HG02884 (cell line): ENCODE measurements at regions not wholly inside any gene's neighbourhood (a gene's known extent, or its start where the extent isn't known, plus 50 kb on each side); places are given as distances from the start of the nearest gene placed in this dataset.

Experiments used
- ATAC-seq: cut with Tn5 transposase; IDR thresholded peaks from one replicate; pipeline ENCODE4 v1.9.1; 2021; ENCODE audit warnings: mild to moderate bottlenecking, moderate library complexity; ENCODE audit not compliant: unreplicated experiment

GRCh38 chr9:108618906-108619550 is 236.8 kb downstream of the ACTL7B start:
- ATAC-seq, result no peak

DNA sequence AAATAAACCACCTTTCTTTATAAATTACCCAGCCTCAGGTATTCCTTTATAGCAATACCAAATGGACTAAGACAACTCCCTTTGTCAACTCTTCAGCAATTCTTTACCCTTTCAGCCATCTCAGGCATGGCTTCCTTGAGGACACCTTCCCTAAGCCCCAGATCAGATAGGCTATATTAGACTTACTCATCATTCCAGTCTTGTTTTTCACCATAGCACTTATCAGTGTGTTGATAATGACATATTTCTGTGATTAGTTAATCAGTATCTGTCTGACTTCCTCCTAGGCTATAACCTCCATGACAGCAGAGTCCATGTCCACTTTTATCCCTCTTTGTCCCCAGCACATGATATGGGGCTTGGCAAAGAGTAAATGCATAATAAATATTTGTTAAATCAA is 238.1 kb downstream of the ACTL7B start:
- no peak for ATAC-seq

- no peak for ATAC-seq
Observed at GRCh38 chr9:108615152-108615551, 240.6 kb downstream of the ACTL7B start.

DNA sequence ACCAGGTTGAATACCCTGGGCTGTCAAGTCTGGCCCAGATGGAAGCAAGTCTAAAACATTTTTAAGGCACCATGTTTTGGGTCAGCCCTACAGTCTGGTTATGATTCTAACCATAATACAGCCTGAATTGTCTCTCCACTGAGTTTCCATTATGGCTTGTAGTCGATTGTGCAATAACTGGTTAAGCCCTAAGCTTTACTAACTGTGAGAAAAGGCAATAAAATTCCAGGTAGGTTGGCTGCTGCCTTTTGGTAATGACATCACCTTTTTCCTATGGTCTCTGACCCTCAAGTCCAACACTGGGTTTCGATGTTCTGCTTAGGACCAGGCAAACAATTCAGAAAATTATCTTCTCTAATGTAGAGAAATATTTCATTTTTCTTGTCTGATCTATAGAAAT is 243.3 kb downstream of the ACTL7B start:
- no peak for ATAC-seq

DNA sequence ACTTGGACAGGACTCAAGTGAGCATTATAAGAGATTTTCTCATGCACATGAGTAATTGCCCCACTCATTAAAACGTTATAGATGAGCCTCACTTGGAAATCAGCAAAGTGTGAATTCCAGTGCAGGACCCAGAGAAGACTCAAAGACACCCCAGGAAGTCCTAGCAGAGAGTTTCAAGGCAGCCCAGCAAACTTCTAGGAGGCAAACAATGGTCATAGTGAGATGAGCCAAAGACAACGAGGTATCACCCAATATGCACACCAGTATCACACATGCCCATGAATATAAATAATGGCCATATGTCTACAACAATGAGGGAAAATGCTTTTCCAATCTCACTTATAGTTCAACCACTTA is 245.9 kb downstream of the ACTL7B start:
- ATAC-seq, result no peak

GRCh38 chr9:108609227-108609896 is 246.4 kb downstream of the ACTL7B start:
- no peak for ATAC-seq

DNA sequence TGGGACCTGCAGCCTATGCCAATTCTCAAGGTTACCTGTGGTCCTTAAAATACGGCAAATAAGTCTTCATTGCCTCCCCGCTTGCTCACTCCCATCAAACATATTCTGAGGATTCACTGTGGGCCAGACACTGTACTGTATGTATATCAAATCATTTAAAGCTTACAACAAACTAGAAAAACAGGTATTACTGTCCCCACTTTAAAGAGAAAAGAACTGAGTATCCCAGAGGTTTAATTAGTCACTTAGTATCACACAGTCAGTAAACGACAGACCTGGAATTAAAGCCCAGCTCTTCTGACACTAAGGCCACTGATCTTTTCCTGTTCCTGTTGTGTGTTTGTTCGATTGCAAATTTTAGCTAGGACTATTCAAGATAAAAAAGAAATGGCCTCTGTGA is 248.2 kb downstream of the ACTL7B start:
- ATAC-seq, result no peak

DNA sequence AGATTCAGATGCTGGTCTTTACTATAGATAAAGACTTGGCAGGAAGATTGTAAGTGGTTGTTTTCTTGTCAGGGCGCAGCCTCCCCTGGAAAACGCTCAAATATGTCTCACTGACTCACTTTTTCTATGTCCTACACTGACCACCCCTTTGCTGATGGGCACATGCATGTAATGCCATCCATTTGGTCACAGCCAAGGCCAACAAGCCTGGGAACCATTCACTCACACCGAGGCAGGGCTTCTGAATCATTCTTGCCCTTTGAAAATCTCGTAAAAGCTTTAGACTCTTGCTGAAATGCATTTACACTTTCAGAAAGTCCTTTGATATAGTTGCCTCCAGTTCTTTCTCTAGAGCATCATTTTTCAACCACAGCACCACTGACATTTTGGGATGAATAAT is 249.4 kb downstream of the ACTL7B start:
- no peak for ATAC-seq

- no peak for ATAC-seq
Observed at GRCh38 chr9:108603141-108603540, 252.6 kb downstream of the ACTL7B start.

DNA sequence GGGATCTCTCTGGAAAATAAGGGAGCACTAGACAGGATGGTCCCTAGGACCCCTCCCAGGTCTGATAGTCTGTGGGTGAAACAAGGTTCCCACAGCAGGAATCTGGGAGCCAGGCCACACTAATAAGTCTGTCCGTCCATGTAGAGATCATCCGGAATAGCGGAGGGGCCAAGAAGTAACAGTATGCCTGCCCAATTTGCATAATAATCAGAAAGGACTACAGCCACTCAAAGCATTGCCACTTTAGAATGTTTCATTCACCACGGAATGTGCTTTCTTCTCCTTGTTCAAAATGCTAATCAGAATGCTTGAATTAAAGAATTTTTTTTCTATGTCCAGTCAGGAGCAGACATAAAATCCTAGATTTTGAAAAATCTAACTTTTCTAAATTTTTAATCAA is 254.9 kb downstream of the ACTL7B start:
- ATAC-seq, result no peak

DNA sequence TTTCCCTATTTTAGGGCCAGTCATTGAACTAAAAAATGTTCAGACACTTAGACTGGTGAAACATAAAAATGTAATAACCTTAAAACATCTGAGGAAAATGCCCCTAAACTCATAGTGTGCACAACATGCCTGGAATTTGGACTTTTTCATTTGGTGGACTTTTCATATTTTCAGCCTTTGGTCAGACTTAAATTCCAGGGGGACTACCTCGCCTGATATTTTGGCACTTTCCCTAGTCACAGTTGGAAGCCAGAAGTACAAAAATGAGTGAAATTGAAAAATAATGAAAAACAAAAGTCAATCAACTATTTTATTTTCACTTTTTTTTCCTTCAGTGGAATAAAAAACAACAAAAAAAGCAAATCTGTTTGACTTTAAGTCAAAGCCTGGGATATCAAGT is 256.2 kb downstream of the ACTL7B start:
- no peak for ATAC-seq

DNA sequence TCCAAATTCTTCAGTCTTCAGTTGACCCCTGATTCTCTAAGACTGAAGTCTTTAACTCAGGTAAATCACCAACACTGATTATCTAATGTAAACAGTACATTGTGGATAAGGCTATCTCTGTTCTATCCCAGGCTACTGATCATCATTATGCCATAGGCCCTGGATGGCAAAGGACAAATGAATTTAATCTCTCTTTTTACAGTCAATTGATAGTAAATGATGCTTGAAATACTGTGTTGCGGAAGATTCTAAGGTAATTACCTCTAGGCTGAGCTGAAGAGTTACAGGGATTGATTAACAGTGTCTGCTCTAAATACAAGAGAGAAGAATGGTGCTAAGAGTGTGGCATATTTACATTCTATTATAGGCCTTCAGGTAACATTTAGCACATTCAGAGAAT is 264.7 kb downstream of the ACTL7B start:
- no peak for ATAC-seq

DNA sequence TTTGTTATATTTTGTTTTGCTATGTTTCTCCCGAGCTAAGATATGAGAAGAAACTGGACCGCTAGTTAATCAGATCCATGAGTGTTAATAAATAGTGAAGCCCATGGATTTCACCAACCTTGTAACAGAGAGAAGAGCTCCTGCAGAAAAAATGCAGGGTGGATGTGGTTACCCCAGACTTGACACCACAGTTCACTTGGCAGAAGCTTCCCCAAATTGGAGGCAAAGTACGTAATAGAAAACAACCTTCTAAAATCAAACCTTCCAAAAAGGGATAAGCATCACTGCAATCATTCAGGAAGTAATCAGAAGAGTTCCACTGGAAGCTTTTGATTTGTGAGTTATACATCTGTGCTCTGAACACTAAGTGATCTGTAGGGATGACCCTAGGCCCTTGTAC is 267.5 kb downstream of the ACTL7B start:
- no peak for ATAC-seq

- ATAC-seq, result no peak
Observed at GRCh38 chr9:108586471-108587139, 269.2 kb downstream of the ACTL7B start.

GRCh38 chr9:108584860-108585259 is 270.9 kb downstream of the ACTL7B start:
- no peak for ATAC-seq

DNA sequence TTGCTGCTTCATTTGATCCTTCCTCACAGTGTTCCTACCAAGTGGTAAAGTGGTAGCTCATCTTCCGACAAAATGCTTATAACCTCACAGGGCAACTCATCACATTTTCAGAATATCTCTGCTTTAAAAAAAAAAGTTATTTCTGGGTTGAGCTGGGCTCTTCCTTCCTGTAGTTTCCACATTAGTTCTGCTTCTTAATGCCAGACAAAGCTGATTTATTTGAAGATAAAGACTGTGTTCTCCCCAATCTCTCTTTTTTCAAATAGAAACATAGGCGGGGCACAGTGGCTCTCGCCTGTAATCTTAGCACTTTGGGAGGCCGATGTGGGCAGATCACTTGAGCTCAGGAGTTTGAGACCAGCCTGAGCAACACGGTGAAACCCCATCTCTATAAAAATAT is 273.1 kb downstream of the ACTL7B start:
- ATAC-seq, result no peak

DNA sequence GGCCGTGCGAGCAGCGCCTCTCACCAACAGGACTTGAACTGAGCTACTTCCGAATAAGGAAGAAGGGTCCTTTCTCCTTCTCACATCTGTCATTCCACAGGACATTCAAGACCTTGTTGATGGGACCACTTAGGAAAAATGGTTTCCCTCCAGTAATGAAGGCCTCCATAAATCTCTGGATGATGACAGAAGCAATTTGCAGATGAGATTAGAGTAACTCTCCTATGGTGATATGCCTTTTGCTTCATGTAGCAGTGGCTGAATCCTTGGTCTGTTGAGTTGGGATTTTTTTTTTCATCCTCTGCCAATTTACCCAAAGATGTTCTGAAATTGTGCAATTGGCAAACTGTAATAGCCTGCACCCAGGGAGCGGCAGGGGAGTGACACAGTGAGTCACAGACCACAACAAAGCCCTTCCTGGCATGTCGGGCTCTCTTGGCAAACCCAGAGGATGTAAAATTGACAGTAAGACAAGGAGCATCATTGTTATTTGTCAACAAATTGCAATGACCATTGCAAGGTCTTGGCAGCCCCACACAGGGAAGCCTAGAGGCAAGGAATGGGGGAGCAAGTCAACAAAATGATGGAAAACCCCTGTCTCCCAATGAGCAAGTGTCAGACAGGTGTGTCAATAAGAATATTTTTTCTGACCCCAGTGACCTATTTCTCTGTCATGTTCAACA is 275.9 kb downstream of the ACTL7B start:
- no peak for ATAC-seq

DNA sequence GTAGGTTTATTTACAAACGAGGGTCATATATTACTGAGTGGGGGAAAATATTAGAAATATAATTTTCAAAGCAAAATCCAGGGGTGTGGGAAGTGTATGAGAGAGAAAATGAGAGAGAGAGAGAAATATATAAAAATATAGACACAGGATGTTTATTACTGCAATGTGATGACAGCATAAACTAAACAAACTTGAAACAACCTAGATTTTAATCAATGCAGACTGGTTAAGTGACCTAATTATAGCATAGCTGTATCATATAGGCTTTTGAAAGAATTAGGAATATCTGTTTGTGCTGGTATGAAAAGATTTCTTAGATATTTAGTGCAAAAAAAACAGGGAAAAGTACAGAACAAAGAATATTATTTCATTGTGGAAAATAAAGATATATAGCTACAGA is 280.5 kb downstream of the ACTL7B start:
- ATAC-seq, result no peak

- no peak for ATAC-seq
Observed at GRCh38 chr9:108569624-108570023, 286.2 kb downstream of the ACTL7B start.

DNA sequence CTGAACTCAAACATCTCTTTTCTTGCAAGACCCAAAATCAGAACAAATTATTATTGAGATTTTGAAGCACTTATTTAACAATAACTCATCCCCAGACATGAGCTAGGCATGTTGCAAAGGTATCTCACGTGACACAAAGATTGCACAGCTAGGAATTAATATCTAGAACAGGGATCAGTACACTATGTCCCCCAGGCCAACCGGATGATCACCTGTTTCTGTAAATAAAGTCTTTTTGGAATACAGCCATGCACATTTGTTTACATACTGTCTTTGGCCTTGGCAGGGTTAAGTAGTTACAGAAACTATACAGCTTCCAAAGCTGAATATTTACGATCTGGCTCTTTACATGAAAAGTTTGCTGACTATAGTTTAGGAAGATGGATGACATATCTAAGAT is 287.7 kb downstream of the ACTL7B start:
- no peak for ATAC-seq

DNA sequence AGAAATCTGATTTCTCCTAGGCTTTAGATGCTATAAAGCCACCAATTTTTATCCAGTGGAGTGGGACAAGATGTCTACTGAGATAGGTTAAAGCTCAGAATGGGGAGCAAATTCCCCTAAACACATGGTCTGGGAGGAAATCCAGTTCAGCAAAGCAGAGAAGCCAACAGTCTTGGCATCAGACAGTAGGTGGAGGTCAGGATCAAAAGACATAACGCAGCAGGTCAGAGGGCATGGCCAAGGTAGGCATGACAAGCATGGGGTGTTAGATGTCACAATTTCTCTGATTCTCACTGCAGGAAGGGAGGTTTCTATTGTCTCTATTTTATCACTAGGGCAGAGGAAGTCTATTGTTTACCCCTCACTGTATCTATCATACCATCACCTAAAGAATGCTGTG is 288.2 kb downstream of the ACTL7B start:
- no peak for ATAC-seq
